K562 (cell line): ENCODE measurements at regions not wholly inside any gene's neighbourhood (a gene's known extent, or its start where the extent isn't known, plus 50 kb on each side); places are given as distances from the start of the nearest gene placed in this dataset.

Experiments
- ATAC-seq: fragments of 200-7000 bp; cut with Tn5 transposase; 3 replicates; pipeline ENCODE4 v1.9.1; 2020; ENCODE audit warnings: moderate library complexity
- BruUV-seq: library from RNA; stranded (reverse); fragments of 400-500 nt; replicated peaks from 2 replicates; lab custom pipeline; 2021; lab: Mats Ljungman, UMichigan
- CTCF ChIA-PET: fragments of 300-600 bp; formaldehyde crosslinking; extraction: SDS; loops from one replicate; lab custom pipeline; 2021; ENCODE audit warnings: low intra/inter-chr PET ratio; lab: Yijun Ruan, JAX
- POLR2A ChIA-PET: fragments of 300-600, 350-650 bp; sonication (Branson Sonifier 250); formaldehyde crosslinking; extraction: SDS; loops from one replicate; lab custom pipeline; 2021; ENCODE audit warnings: antibody characterized with exemption, inconsistent platforms; lab: Yijun Ruan, JAX
- DNase-seq, 4 experiments: peaks; one replicate each; pipeline versions ENCODE4 v3.0.0 to v3.0.0-alpha.2; 2011 to 2018; ENCODE audit warnings: low spot score in 3 of 4, mixed read lengths in 3 of 4; ENCODE audit errors: extremely low read depth in 1 of 4
- FAIRE-seq: peaks from 2 replicates; lab custom pipeline; 2011; peaks lifted over from hg19 to GRCh38; lab: Jason Lieb, UNC
- H2AFZ ChIP-seq: 2 replicates; pipeline ENCODE4 v1.6.0; 2011; ENCODE audit warnings: low read depth, low read length, control low read depth, inconsistent platforms
- H3K27ac ChIP-seq: fragments of 200-600 bp; 3 replicates; pipeline ENCODE4 v1.8.0; 2011; ENCODE audit warnings: low read depth, mild to moderate bottlenecking, control low read depth, inconsistent platforms, low read length, moderate library complexity, mixed read lengths; ENCODE audit errors: extremely low read depth
- H3K27me3 ChIP-seq, 2 experiments: fragments of 300-600 bp in 1 of 2; 2 replicates in 1 of 2; 3 replicates in 1 of 2; pipeline versions ENCODE4 v1.6.0 to v1.8.0; 2011; ENCODE audit warnings: inconsistent platforms in 2 of 2, low read length in 2 of 2, mild to moderate bottlenecking in 1 of 2, mixed read lengths in 1 of 2, moderate library complexity in 1 of 2; ENCODE audit not compliant: control insufficient read depth in 2 of 2, insufficient read depth in 2 of 2
- H3K36me3 ChIP-seq: fragments of 300-600 bp; 3 replicates; pipeline ENCODE4 v1.8.0; 2011; ENCODE audit warnings: mild to moderate bottlenecking, low read length, inconsistent platforms; ENCODE audit not compliant: control insufficient read depth, insufficient read depth
- H3K4me1 ChIP-seq, 2 experiments: fragments of 200-600 bp in 1 of 2; replicated peaks in 1 of 2; 2 replicates in 1 of 2; 3 replicates in 1 of 2; pipeline versions ENCODE4 v1.5.1 to v1.8.0; 2011; ENCODE audit warnings: inconsistent platforms in 2 of 2, low read length in 2 of 2, mild to moderate bottlenecking in 1 of 2, mixed read lengths in 1 of 2, moderate library complexity in 1 of 2; ENCODE audit not compliant: control insufficient read depth in 2 of 2, insufficient read depth in 2 of 2
- H3K4me2 ChIP-seq: 2 replicates; pipeline ENCODE4 v1.6.1; 2011; ENCODE audit warnings: low read length, control low read depth, inconsistent platforms, mixed read lengths; ENCODE audit not compliant: insufficient read depth
- H3K4me3 ChIP-seq: fragments of 200-600 bp; sonication (generic), shearing (Covaris generic); 2 replicates; pipeline ENCODE4 v1.5.1; 2016; ENCODE audit warnings: control low read depth, inconsistent platforms
- H3K79me2 ChIP-seq: fragments of 200-600 bp; 3 replicates; pipeline ENCODE4 v1.8.0; 2011; ENCODE audit warnings: low read length, inconsistent platforms; ENCODE audit not compliant: control insufficient read depth, insufficient read depth
- H3K9ac ChIP-seq, 2 experiments: 2 replicates each; pipeline versions ENCODE4 v1.6.0 to v1.6.1; 2011; ENCODE audit warnings: low read depth in 2 of 2, low read length in 2 of 2, control low read depth in 1 of 2, inconsistent platforms in 1 of 2, mild to moderate bottlenecking in 1 of 2, mixed read lengths in 1 of 2; ENCODE audit not compliant: insufficient read depth in 1 of 2
- H3K9me1 ChIP-seq: one replicate; pipeline ENCODE4 v1.6.0; 2011; ENCODE audit warnings: inconsistent platforms, mild to moderate bottlenecking, low read length, moderate library complexity; ENCODE audit not compliant: control insufficient read depth, insufficient read depth
- H3K9me3 ChIP-seq: replicated peaks from 2 replicates; pipeline ENCODE4 v1.5.1; 2011; ENCODE audit warnings: low read depth, low read length, inconsistent platforms; ENCODE audit not compliant: control insufficient read depth, insufficient read depth
- H4K20me1 ChIP-seq: replicated peaks from 2 replicates; pipeline ENCODE4 v1.6.1; 2011; ENCODE audit warnings: low read length, inconsistent platforms, mixed read lengths; ENCODE audit not compliant: control insufficient read depth, insufficient read depth
- ATF4 ChIP-seq: fragments of 450-650 bp; formaldehyde crosslinking; IDR thresholded peaks from 2 replicates; pipeline ENCODE4 v1.4.0; 2022; ENCODE audit warnings: mild to moderate bottlenecking, moderate library complexity
- CEBPB ChIP-seq: fragments of 450-650 bp; IDR thresholded peaks from 2 replicates; pipeline ENCODE4 v1.6.1; 2016; ENCODE audit warnings: missing genetic modification characterization, missing compliant biosample characterization
- CGGBP1 ChIP-seq: fragments of 250-450 bp; sonication (Bioruptor Pico); IDR thresholded peaks from 2 replicates; pipeline ENCODE4 v1.9.0; 2021; ENCODE audit warnings: mild to moderate bottlenecking
- CTCFL ChIP-seq: IDR thresholded peaks from 2 replicates; pipeline ENCODE4 v1.6.1; 2011; ENCODE audit warnings: borderline replicate concordance, low read depth, mild to moderate bottlenecking, moderate library complexity, low read length; ENCODE audit not compliant: insufficient read depth, poor library complexity, severe bottlenecking
- FOXJ2 ChIP-seq: fragments of 200-800 bp; sonication (Bioruptor generic); IDR thresholded peaks from 2 replicates; pipeline ENCODE4 v1.6.1; 2016; ENCODE audit warnings: missing genetic modification characterization, missing compliant biosample characterization
- HDAC8 ChIP-seq: fragments of 450-650 bp; IDR thresholded peaks from 2 replicates; pipeline ENCODE4 v1.6.1; 2016; ENCODE audit warnings: mild to moderate bottlenecking, missing genetic modification characterization, moderate library complexity, missing compliant biosample characterization
- MXD1 ChIP-seq: fragments of 250-450 bp; sonication (Bioruptor Pico); IDR thresholded peaks from 2 replicates; pipeline ENCODE4 v1.8.0; 2021; ENCODE audit warnings: borderline replicate concordance, mild to moderate bottlenecking, moderate library complexity; ENCODE audit not compliant: poor library complexity, severe bottlenecking
- NELFE ChIP-seq: IDR thresholded peaks from 2 replicates; pipeline ENCODE4 v1.6.1; 2011; ENCODE audit warnings: mild to moderate bottlenecking; ENCODE audit not compliant: insufficient read depth, insufficient read length
- NUFIP1 ChIP-seq: fragments of 450-650 bp; IDR thresholded peaks from 2 replicates; pipeline ENCODE4 v1.6.1; 2018; ENCODE audit not compliant: partially characterized antibody
- PML ChIP-seq: IDR thresholded peaks from 2 replicates; pipeline ENCODE4 v1.6.1; 2012; ENCODE audit warnings: low read length, inconsistent platforms
- SIX5 ChIP-seq, 2 experiments: IDR thresholded peaks; 2 replicates each; pipeline ENCODE4 v1.6.1; 2011; ENCODE audit warnings: low read length in 2 of 2, borderline replicate concordance in 1 of 2, low read depth in 1 of 2, mild to moderate bottlenecking in 1 of 2, moderate library complexity in 1 of 2; ENCODE audit not compliant: insufficient read depth in 1 of 2
- TAF15 ChIP-seq: fragments of 200-400 bp; formaldehyde crosslinking; IDR thresholded peaks from 2 replicates; pipeline ENCODE4 v1.6.1; 2017; ENCODE audit warnings: mild to moderate bottlenecking, low read depth, low read length, moderate library complexity
- ZBTB17 ChIP-seq: fragments of 450-650 bp; formaldehyde crosslinking; IDR thresholded peaks from 2 replicates; pipeline ENCODE4 v1.4.0; 2020; ENCODE audit warnings: mild to moderate bottlenecking
- ZNF134 ChIP-seq: fragments of 250-450 bp; sonication (Bioruptor Pico); conservative IDR thresholded peaks from 2 replicates; pipeline ENCODE4 v1.4.0; 2020
- ZNF140 ChIP-seq: fragments of 250-450 bp; sonication (Bioruptor Pico); IDR thresholded peaks from 2 replicates; pipeline ENCODE4 v1.8.0; 2021; ENCODE audit warnings: moderate library complexity, mild to moderate bottlenecking, inconsistent platforms
- ZNF263 ChIP-seq: sonication (generic); formaldehyde crosslinking; IDR thresholded peaks from 2 replicates; pipeline ENCODE4 v1.8.0; 2022; ENCODE audit warnings: mild to moderate bottlenecking, missing genetic modification reagents, borderline replicate concordance
- ZNF408 ChIP-seq: fragments of 250-450 bp; sonication (Bioruptor Pico); IDR thresholded peaks from 2 replicates; pipeline ENCODE4 v1.4.0; 2020; ENCODE audit warnings: low read depth, mild to moderate bottlenecking, moderate library complexity
- WGBS: fragments of 100-300 bp; shearing (Covaris generic); methylation state at CpG from one replicate; pipeline ENCODE4 v1.1.6; 2016; ENCODE audit warnings: low coverage, mixed read lengths; ENCODE audit not compliant: insufficient coverage; ENCODE audit errors: missing lambda C conversion rate; 5-methylcytosine and 5-hydroxymethylcytosine counted together
- in situ Hi-C: fragments of 300-500 bp; cut with MboI; formaldehyde crosslinking; loops from 4 replicates; pipeline ENCODE4 v1.15.0; 2018; ENCODE audit warnings: inconsistent platforms, mixed read lengths
- intact Hi-C: fragments of 100-400 bp; cut with micrococcal nuclease; formaldehyde crosslinking; loops from 2 replicates; pipeline ENCODE4 v1.14.2; 2022

GRCh38 chr6:96742702-96743101, 94.6 kb downstream of the GPR63 start:
- POLR2A ChIA-PET, result no interaction called here
- BruUV-seq, result no TSS peak

GRCh38 chr6:96735332-96735731, 101.9 kb downstream of the GPR63 start:
- CTCF ChIA-PET, result no interaction called here
- BruUV-seq, result no TSS peak
- H4K20me1 ChIP-seq, result no peaks in the 10 kb centered on the region
- no peak overlapping the region for H2AFZ ChIP-seq
- H3K4me2 ChIP-seq, result no peak overlapping the region
- H3K4me3 ChIP-seq, result no peak overlapping the region
- H3K79me2 ChIP-seq, result no peaks in the 10 kb centered on the region
- no peak for ATAC-seq
- peaks cover 0 to 5% of the 10 kb centered on the region in 2 experiments; a peak in 1 of 5 replicates for H3K27me3 ChIP-seq
- no peaks in the 10 kb centered on the region for H3K36me3 ChIP-seq
- in situ Hi-C loops, result no loop called here
- FAIRE-seq, result no peak
- intact Hi-C loops, result no loop called here
- H3K4me1 ChIP-seq, result no peaks in the 10 kb centered on the region
- no peak for DNase-seq
- H3K9me3 ChIP-seq, result no peaks in the 10 kb centered on the region
- H3K9ac ChIP-seq, result no peak overlapping the region
- H3K9me1 ChIP-seq, result no peaks in the 10 kb centered on the region
- WGBS, result 0% methylated on average over 3 of the region's 3 CpGs
- POLR2A ChIA-PET, result no interaction called here
- no peak overlapping the region for H3K27ac ChIP-seq
- no peak for TF ChIP-seq ZNF408
- no peak for TF ChIP-seq ATF4 (CRISPR knock-in tag)
- no peak for TF ChIP-seq ZNF263
- no peak for TF ChIP-seq NELFE
- no peak for TF ChIP-seq CTCFL
- no peak for TF ChIP-seq ZNF134
- TF ChIP-seq SIX5 (IDR thresholded peaks at IDR 0.05; ENCODE audit: borderline replicate concordance in 1 of 2, insufficient read depth in 1 of 2, low read depth in 1 of 2, low read length in 2 of 2), result no peak

More at GRCh38 chr6:96742702-96743101, 94.6 kb downstream of the GPR63 start:
- Histone ChIP-seq H3K9me1 (no peaks in the 10 kb centered on the region), H3K27ac (no peak overlapping the region), H3K4me2 (no peak overlapping the region), H3K36me3 (no peaks in the 10 kb centered on the region), H3K4me3 (no peak overlapping the region), H3K27me3 (peaks cover 0 to under 1% of the 10 kb centered on the region in 2 experiments; a peak in 1 of 5 replicates), H3K4me1 (no peaks in the 10 kb centered on the region), H4K20me1 (no peaks in the 10 kb centered on the region), H2AFZ (no peak overlapping the region), H3K9me3 (no peaks in the 10 kb centered on the region), H3K9ac (no peak overlapping the region), H3K79me2 (no peaks in the 10 kb centered on the region)
- CTCF ChIA-PET, result no interaction called here
- in situ Hi-C loops (no loop called here), intact Hi-C loops (no loop called here)
- WGBS, result 2% methylated on average over 4 of the region's 4 CpGs
- ATAC-seq, result no peak
- TF ChIP-seq HDAC8 (no peak), MXD1 (CRISPR knock-in tag) (no peak), CEBPB (tag) (no peak), NUFIP1 (no peak), TAF15 (no peak), CGGBP1 (no peak), ZNF140 (CRISPR knock-in tag) (no peak), FOXJ2 (tag) (no peak), ZBTB17 (CRISPR knock-in tag) (no peak), PML (no peak)
- peak; percentile 15 for FAIRE-seq
- no peak for DNase-seq
